ENCODE measurements at regions not wholly inside any gene's neighbourhood (a gene's known extent, or its start where the extent isn't known, plus 50 kb on each side); places are given as distances from the start of the nearest gene placed in this dataset.

GRCh38 chr4:36494747-36495146, 213.3 kb downstream of the DTHD1 start:
- Histone ChIP-seq H3K4me3 (ENCODE audit: low read depth, low read length) (no peak overlapping the region), H3K27me3 (ENCODE audit: control insufficient read depth, insufficient read depth, low read length) (no peaks in the 10 kb centered on the region), H3K36me3 (ENCODE audit: control insufficient read depth, insufficient read depth, low read length) (no peaks in the 10 kb centered on the region)
- ChIA-PET POLR2A (no interaction called here), CTCF (no interaction called here)
- DNase-seq (ENCODE audit: low read depth) = no peak
- TF ChIP-seq, protein P1, sequence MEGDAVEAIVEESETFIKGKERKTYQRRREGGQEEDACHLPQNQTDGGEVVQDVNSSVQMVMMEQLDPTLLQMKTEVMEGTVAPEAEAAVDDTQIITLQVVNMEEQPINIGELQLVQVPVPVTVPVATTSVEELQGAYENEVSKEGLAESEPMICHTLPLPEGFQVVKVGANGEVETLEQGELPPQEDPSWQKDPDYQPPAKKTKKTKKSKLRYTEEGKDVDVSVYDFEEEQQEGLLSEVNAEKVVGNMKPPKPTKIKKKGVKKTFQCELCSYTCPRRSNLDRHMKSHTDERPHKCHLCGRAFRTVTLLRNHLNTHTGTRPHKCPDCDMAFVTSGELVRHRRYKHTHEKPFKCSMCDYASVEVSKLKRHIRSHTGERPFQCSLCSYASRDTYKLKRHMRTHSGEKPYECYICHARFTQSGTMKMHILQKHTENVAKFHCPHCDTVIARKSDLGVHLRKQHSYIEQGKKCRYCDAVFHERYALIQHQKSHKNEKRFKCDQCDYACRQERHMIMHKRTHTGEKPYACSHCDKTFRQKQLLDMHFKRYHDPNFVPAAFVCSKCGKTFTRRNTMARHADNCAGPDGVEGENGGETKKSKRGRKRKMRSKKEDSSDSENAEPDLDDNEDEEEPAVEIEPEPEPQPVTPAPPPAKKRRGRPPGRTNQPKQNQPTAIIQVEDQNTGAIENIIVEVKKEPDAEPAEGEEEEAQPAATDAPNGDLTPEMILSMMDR (IDR thresholded peaks at IDR 0.05; ENCODE audit: insufficient read depth, low read depth, low read length) = no peak

DNA sequence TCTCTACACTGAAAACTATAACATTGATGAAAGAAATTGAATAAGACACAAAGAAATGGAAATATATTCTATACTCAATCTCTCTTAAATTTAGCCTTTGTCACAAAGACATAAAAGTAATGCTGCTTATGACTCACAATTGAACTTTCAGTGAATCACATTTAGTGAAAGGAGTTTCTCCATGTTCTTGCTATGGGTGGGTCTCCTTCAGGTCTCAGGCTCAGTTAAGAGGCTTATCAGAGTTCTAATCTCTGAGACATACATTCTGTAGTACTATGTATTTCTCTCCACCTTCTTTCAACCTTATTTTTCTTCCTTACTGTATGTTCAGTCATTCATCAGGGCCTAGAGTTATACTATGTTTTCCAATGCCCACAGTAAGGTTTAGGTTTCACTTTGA, 220.9 kb downstream of the DTHD1 start:
- H3K27me3 ChIP-seq (ENCODE audit: control insufficient read depth, insufficient read depth, low read length) = no peaks in the 10 kb centered on the region
- H3K4me3 ChIP-seq (ENCODE audit: low read depth, low read length) = no peak overlapping the region
- ChIA-PET POLR2A (no interaction called here), CTCF (no interaction called here)
- no peak for DNase-seq (ENCODE audit: low read depth)
- no peaks in the 10 kb centered on the region for H3K36me3 ChIP-seq (ENCODE audit: control insufficient read depth, insufficient read depth, low read length)
- TF ChIP-seq, protein P1 (IDR thresholded peaks at IDR 0.05; ENCODE audit: insufficient read depth, low read depth, low read length) = no peak

DNA sequence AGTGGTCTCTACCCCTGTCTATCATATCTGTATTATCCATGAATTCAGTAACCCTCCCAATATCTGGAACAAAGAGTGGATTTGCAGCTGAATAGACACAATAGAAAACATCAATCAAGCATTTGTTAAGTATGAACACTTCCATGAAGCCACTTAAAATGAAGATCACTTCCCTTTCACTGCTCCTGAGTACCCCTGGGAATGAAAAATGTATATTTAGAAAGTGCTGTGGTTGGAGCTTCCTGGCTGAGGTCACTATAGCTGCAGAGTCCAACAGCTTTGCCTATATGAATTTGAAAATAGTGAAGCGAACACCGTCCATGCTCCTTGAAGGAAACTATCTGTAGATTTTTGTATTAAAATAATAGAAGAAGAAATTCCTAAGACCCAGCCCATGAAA, 227.0 kb downstream of the DTHD1 start:
- no peak for DNase-seq (ENCODE audit: low read depth)
- H3K4me3 ChIP-seq (ENCODE audit: low read depth, low read length) = no peak overlapping the region
- ChIA-PET POLR2A (no interaction called here), CTCF (interaction anchor here (0.6 kb wide), 1 partner anchor 255 kb away, joined by 3 read pairs; no protein-coding TSS in a partner anchor)
- no peaks in the 10 kb centered on the region for H3K36me3 ChIP-seq (ENCODE audit: control insufficient read depth, insufficient read depth, low read length)
- TF ChIP-seq, protein P1 (IDR thresholded peaks at IDR 0.05; ENCODE audit: insufficient read depth, low read depth, low read length) = no peak
- H3K27me3 ChIP-seq (ENCODE audit: control insufficient read depth, insufficient read depth, low read length) = no peaks in the 10 kb centered on the region

DNA sequence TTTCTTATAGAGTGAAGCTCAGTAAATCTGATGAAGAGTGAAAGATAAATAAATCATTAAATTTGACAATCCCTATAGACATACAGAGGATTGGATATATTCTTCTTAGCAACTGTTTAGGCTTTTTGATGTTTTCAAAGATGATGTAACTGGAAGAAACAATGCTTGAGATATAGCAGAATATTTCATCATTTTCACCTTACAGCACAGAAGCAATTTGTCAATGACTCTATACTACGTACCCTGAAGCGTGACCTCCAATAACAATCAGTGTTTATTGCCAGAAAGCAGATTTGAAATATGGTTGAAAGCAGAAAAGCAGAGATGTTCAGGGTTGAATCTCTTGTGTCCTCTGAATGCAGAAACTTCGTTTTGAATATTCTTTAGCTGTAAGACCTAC, 228.4 kb downstream of the DTHD1 start:
- ChIA-PET CTCF (no interaction called here), POLR2A (no interaction called here)
- Histone ChIP-seq H3K4me3 (ENCODE audit: low read depth, low read length) (no peak overlapping the region), H3K27me3 (ENCODE audit: control insufficient read depth, insufficient read depth, low read length) (no peaks in the 10 kb centered on the region), H3K36me3 (ENCODE audit: control insufficient read depth, insufficient read depth, low read length) (no peaks in the 10 kb centered on the region)
- no peak for DNase-seq (ENCODE audit: low read depth)
- TF ChIP-seq, protein P1 (IDR thresholded peaks at IDR 0.05; ENCODE audit: insufficient read depth, low read depth, low read length) = no peak

DNA sequence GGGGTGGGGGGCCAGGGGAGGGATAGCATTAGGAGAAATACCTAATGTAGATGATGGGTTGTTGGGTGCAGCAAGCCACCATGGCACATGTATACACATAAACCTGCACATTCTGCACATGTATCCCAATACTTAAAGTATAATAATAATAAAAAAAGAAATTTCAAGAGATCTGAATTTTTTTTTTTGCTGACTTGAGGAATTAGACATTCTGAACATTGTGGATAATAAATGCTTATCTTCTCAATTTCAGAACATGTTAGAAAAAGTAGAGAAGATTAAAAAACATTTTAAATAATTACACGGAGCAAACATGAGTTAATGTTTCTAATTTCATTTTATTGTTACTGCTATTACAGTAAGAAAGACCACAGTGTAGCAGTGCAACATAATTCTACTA, 230.4 kb downstream of the DTHD1 start:
- H3K4me3 ChIP-seq (ENCODE audit: low read depth, low read length) = no peak overlapping the region
- POLR2A ChIA-PET = no interaction called here
- DNase-seq (ENCODE audit: low read depth) = no peak
- H3K27me3 ChIP-seq (ENCODE audit: control insufficient read depth, insufficient read depth, low read length) = no peaks in the 10 kb centered on the region
- no peaks in the 10 kb centered on the region for H3K36me3 ChIP-seq (ENCODE audit: control insufficient read depth, insufficient read depth, low read length)
- CTCF ChIA-PET = no interaction called here
- TF ChIP-seq, protein P1 (IDR thresholded peaks at IDR 0.05; ENCODE audit: insufficient read depth, low read depth, low read length) = no peak

Measured in BJ (cell line).